ENCODE measurements at regions not wholly inside any gene's neighbourhood (a gene's known extent, or its start where the extent isn't known, plus 50 kb on each side); places are given as distances from the start of the nearest gene placed in this dataset.

GRCh38 chr6:96299525-96299924, 222.1 kb upstream of the UFL1 start:
- no peak overlapping the region for H3K9ac ChIP-seq (ENCODE audit: insufficient read depth in 1 of 2, low read depth in 2 of 2, low read length in 2 of 2)
- DNase-seq (ENCODE audit: extremely low read depth in 1 of 4, low spot score in 3 of 4), result no peak
- TF ChIP-seq PHB (CRISPR knock-in tag; IDR thresholded peaks at IDR 0.05) (no peak), SMAD4 (CRISPR knock-in tag; conservative IDR thresholded peaks at IDR 0.05) (no peak), NKRF (IDR thresholded peaks at IDR 0.05; ENCODE audit: borderline replicate concordance) (no peak), NR3C1 (CRISPR knock-in tag; IDR thresholded peaks at IDR 0.05) (no peak), RBM15 (IDR thresholded peaks at IDR 0.05; ENCODE audit: insufficient read depth, low read length) (no peak), SFPQ (IDR thresholded peaks at IDR 0.05; ENCODE audit: low read depth, low read length) (no peak), FUS (optimal IDR thresholded peaks at IDR 0.05; ENCODE audit: low read depth, low read length) (no peak), KAT8 (IDR thresholded peaks at IDR 0.05; ENCODE audit: low read depth) (no peak), TCF3 (CRISPR knock-in tag; IDR thresholded peaks at IDR 0.05) (no peak), DNMT1 (IDR thresholded peaks at IDR 0.05) (no peak), MCM5 (IDR thresholded peaks at IDR 0.05; ENCODE audit: low read depth) (no peak), EZH2 (IDR thresholded peaks at IDR 0.05; ENCODE audit: borderline replicate concordance, low read depth, low read length) (no peak)
- 7% methylated on average over 1 of the region's 1 CpG for WGBS (ENCODE audit: insufficient coverage, low coverage, missing lambda C conversion rate)
- H3K4me1 ChIP-seq (replicated peaks in 1 of 2; ENCODE audit: control insufficient read depth in 2 of 2, insufficient read depth in 2 of 2, low read length in 2 of 2), result no peaks in the 10 kb centered on the region
- H4K20me1 ChIP-seq (replicated peaks; ENCODE audit: control insufficient read depth, insufficient read depth, low read length), result no peaks in the 10 kb centered on the region
- no peaks in the 10 kb centered on the region for H3K9me3 ChIP-seq (replicated peaks; ENCODE audit: control insufficient read depth, insufficient read depth, low read depth, low read length)
- no peaks in the 10 kb centered on the region for H3K79me2 ChIP-seq (ENCODE audit: control insufficient read depth, insufficient read depth, low read length)
- H3K27me3 ChIP-seq (ENCODE audit: control insufficient read depth in 2 of 2, insufficient read depth in 2 of 2, low read length in 2 of 2), result no peaks in the 10 kb centered on the region
- no peak for ATAC-seq
- no peaks in the 10 kb centered on the region for H3K36me3 ChIP-seq (ENCODE audit: control insufficient read depth, insufficient read depth, low read length)
- no peak overlapping the region for H2AFZ ChIP-seq (ENCODE audit: low read depth, low read length)
- no peak for FAIRE-seq
- H3K9me1 ChIP-seq (ENCODE audit: control insufficient read depth, insufficient read depth, low read length), result no peaks in the 10 kb centered on the region
- intact Hi-C loops (cut with micrococcal nuclease), result no loop called here
- no peak overlapping the region for H3K27ac ChIP-seq (ENCODE audit: extremely low read depth, low read depth, low read length)
- POLR2A ChIA-PET, result no interaction called here
- no TSS peak for BruUV-seq (replicated peaks)
- in situ Hi-C loops (cut with MboI), result no loop called here
- CTCF ChIA-PET (ENCODE audit: low intra/inter-chr PET ratio), result no interaction called here
- H3K4me2 ChIP-seq (ENCODE audit: insufficient read depth, low read length), result no peak overlapping the region
- no peak overlapping the region for H3K4me3 ChIP-seq
